HepG2 (cell line): ENCODE measurements at regions not wholly inside any gene's neighbourhood (a gene's known extent, or its start where the extent isn't known, plus 50 kb on each side); places are given as distances from the start of the nearest gene placed in this dataset.

ENCODE experiments used
- ATAC-seq: fragments of 200-7000 bp; cut with Tn5 transposase; 3 replicates; pipeline ENCODE4 v1.9.1; 2020; ENCODE audit warnings: mild to moderate bottlenecking, moderate library complexity
- BruUV-seq: library from RNA; stranded (reverse); fragments of 400-500 nt; replicated peaks from 2 replicates; lab custom pipeline; 2021; lab: Mats Ljungman, UMichigan
- CTCF ChIA-PET: fragments of 300-600 bp; formaldehyde crosslinking; extraction: SDS; loops from one replicate; lab custom pipeline; 2021; ENCODE audit warnings: low total read pairs, inconsistent platforms, low intra/inter-chr PET ratio; lab: Yijun Ruan, JAX
- POLR2A ChIA-PET: fragments of 350-600 bp; sonication (Branson Sonifier 250); formaldehyde crosslinking; loops from one replicate; lab custom pipeline; 2020; ENCODE audit warnings: antibody characterized with exemption, inconsistent platforms; lab: Yijun Ruan, JAX
- DNase-seq: peaks from one replicate; pipeline ENCODE4 v3.0.0-alpha.2; 2015; ENCODE audit warnings: low spot score
- FAIRE-seq: peaks from 3 replicates; lab custom pipeline; 2011; peaks lifted over from hg19 to GRCh38; lab: Jason Lieb, UNC
- H2AFZ ChIP-seq: one replicate; pipeline ENCODE4 v1.6.1; 2011; ENCODE audit warnings: low read length, inconsistent platforms
- H3K27ac ChIP-seq: fragments of 300-600 bp; 3 replicates; pipeline ENCODE4 v1.8.0; 2011; ENCODE audit warnings: mixed run types, mild to moderate bottlenecking, mixed read lengths, low read length, inconsistent platforms; ENCODE audit not compliant: insufficient read depth; ENCODE audit errors: extremely low read length
- H3K27me3 ChIP-seq, 2 experiments: fragments of 200-600 bp in 1 of 2; 2 replicates in 1 of 2; 3 replicates in 1 of 2; pipeline versions ENCODE4 v1.6.0 to v1.8.0; 2011; ENCODE audit warnings: low read length in 2 of 2, mild to moderate bottlenecking in 2 of 2, moderate library complexity in 2 of 2, inconsistent platforms in 1 of 2; ENCODE audit not compliant: insufficient read depth in 2 of 2, control insufficient read depth in 1 of 2
- H3K36me3 ChIP-seq, 2 experiments: fragments of 200-600 bp in 1 of 2; replicated peaks in 1 of 2; 2 replicates in 1 of 2; 3 replicates in 1 of 2; pipeline versions ENCODE4 v1.5.1 to v1.8.0; 2011; ENCODE audit warnings: low read length in 2 of 2, inconsistent platforms in 1 of 2; ENCODE audit not compliant: insufficient read depth in 2 of 2, control insufficient read depth in 1 of 2
- H3K4me1 ChIP-seq: 2 replicates; pipeline ENCODE4 v1.5.1; 2012; ENCODE audit warnings: low read length, inconsistent platforms; ENCODE audit not compliant: insufficient read depth
- H3K4me2 ChIP-seq: 2 replicates; pipeline ENCODE4 v1.6.0; 2011; ENCODE audit warnings: low read depth, low read length, inconsistent platforms
- H3K4me3 ChIP-seq, 3 experiments: fragments of 200-600 bp in 1 of 3; sonication (generic), shearing (Covaris generic) in 1 of 3; replicated peaks in 1 of 3; 2 replicates each; pipeline ENCODE4 v1.5.1; 2011 to 2016; ENCODE audit warnings: low read length in 3 of 3, inconsistent platforms in 2 of 3, low read depth in 2 of 3, mild to moderate bottlenecking in 2 of 3, control low read depth in 1 of 3, mixed read lengths in 1 of 3; ENCODE audit not compliant: insufficient read depth in 1 of 3
- H3K79me2 ChIP-seq: one replicate; pipeline ENCODE4 v1.6.1; 2011; ENCODE audit warnings: low read length, inconsistent platforms; ENCODE audit not compliant: insufficient read depth
- H3K9ac ChIP-seq: 2 replicates; pipeline ENCODE4 v1.6.0; 2011; ENCODE audit warnings: mild to moderate bottlenecking, low read depth, low read length, inconsistent platforms; ENCODE audit not compliant: insufficient read depth
- H3K9me3 ChIP-seq: 2 replicates; pipeline ENCODE4 v1.5.1; 2012; ENCODE audit warnings: mild to moderate bottlenecking, low read length
- H4K20me1 ChIP-seq: 2 replicates; pipeline ENCODE4 v1.6.0; 2011; ENCODE audit warnings: inconsistent platforms, mild to moderate bottlenecking, low read length, moderate library complexity; ENCODE audit not compliant: insufficient read depth
- ELF4 ChIP-seq: sonication (generic); formaldehyde crosslinking; IDR thresholded peaks from 2 replicates; pipeline ENCODE4 v1.5.0; 2020; ENCODE audit warnings: missing genetic modification reagents, mild to moderate bottlenecking, moderate library complexity, borderline replicate concordance
- FOXO4 ChIP-seq: sonication (generic); formaldehyde crosslinking; conservative IDR thresholded peaks from 2 replicates; pipeline ENCODE4 v1.8.1; 2023; ENCODE audit warnings: missing genetic modification reagents
- HNRNPK ChIP-seq: fragments of 200-400 bp; formaldehyde crosslinking; IDR thresholded peaks from 2 replicates; pipeline ENCODE4 v1.6.1; 2018; ENCODE audit warnings: low read length, low read depth, moderate library complexity, mild to moderate bottlenecking; ENCODE audit not compliant: poor library complexity, severe bottlenecking
- NFE2 ChIP-seq: sonication (generic); formaldehyde crosslinking; IDR thresholded peaks from 2 replicates; pipeline ENCODE4 v1.4.0; 2020; ENCODE audit warnings: missing genetic modification reagents
- SMARCC2 ChIP-seq: fragments of 450-650 bp; IDR thresholded peaks from 2 replicates; pipeline ENCODE4 v1.6.1; 2017; ENCODE audit warnings: antibody characterized with exemption, mild to moderate bottlenecking
- ZHX2 ChIP-seq, 2 experiments: sonication (generic) in 1 of 2; formaldehyde crosslinking in 1 of 2; IDR thresholded peaks; 2 replicates each; pipeline versions ENCODE4 v1.6.1 to v1.9.0; 2014 to 2022; ENCODE audit warnings: antibody characterized with exemption in 1 of 2, borderline replicate concordance in 1 of 2, inconsistent platforms in 1 of 2, low read depth in 1 of 2, missing genetic modification reagents in 1 of 2
- ZMYM4 ChIP-seq: sonication (generic); formaldehyde crosslinking; IDR thresholded peaks from 2 replicates; pipeline ENCODE4 v1.8.1; 2023; ENCODE audit warnings: mild to moderate bottlenecking, missing genetic modification reagents
- ZNF34 ChIP-seq: sonication (generic); formaldehyde crosslinking; IDR thresholded peaks from 2 replicates; pipeline ENCODE4 v1.4.0; 2020; ENCODE audit warnings: mild to moderate bottlenecking, missing genetic modification reagents, borderline replicate concordance
- ZNF407 ChIP-seq: sonication (generic); formaldehyde crosslinking; IDR thresholded peaks from one replicate; pipeline ENCODE4 v1.5.1; 2020; ENCODE audit warnings: mild to moderate bottlenecking, missing genetic modification reagents; ENCODE audit errors: not compliant biosample characterization
- WGBS: methylation state at CpG from one replicate; pipeline ENCODE4 v1.1.6; 2017; ENCODE audit warnings: low lambda C conversion rate; 5-methylcytosine and 5-hydroxymethylcytosine counted together
- in situ Hi-C: cut with HindIII; loops from 2 replicates; pipeline ENCODE4 v1.10.0; 2017; ENCODE audit warnings: low pct_unique_long_range_greater_than_20kb; ENCODE audit not compliant: extremely low pct_ligation_motif_present
- intact Hi-C: fragments of 100-400 bp; cut with micrococcal nuclease; formaldehyde crosslinking; loops from one replicate; pipeline ENCODE4 v1.10.0; 2022; ENCODE audit not compliant: unreplicated experiment

GRCh38 chr9:90296539-90296938 lies 346.1 kb downstream of the DIRAS2 start:
- Histone ChIP-seq H3K4me1 (no peaks in the 10 kb centered on the region), H2AFZ (no peak overlapping the region), H3K79me2 (no peaks in the 10 kb centered on the region), H3K36me3 (no peaks in the 10 kb centered on the region), H4K20me1 (no peaks in the 10 kb centered on the region), H3K27me3 (no peaks in the 10 kb centered on the region), H3K9ac (no peak overlapping the region), H3K4me2 (no peak overlapping the region), H3K9me3 (no peaks in the 10 kb centered on the region), H3K4me3 (no peak overlapping the region), H3K27ac (no peak overlapping the region)
- intact Hi-C loops (no loop called here), in situ Hi-C loops (no loop called here)
- WGBS = 35% methylated on average over 6 of the region's 6 CpGs
- ATAC-seq (no peak), DNase-seq (no peak), FAIRE-seq (no peak)
- CTCF ChIA-PET = no interaction called here
- POLR2A ChIA-PET = no interaction called here
- BruUV-seq = no TSS peak
- TF ChIP-seq FOXO4 (CRISPR knock-in tag) = no peak
- TF ChIP-seq HNRNPK = no peak
- no peak for TF ChIP-seq ELF4
- TF ChIP-seq ZMYM4 (CRISPR knock-in tag) = no peak
- TF ChIP-seq ZNF407 (CRISPR knock-in tag) = no peak
- TF ChIP-seq NFE2 (CRISPR knock-in tag) = no peak
- no peak for TF ChIP-seq ZHX2 (IDR thresholded peaks at IDR 0.05; ENCODE audit: low read depth)
- no peak for TF ChIP-seq ZHX2 (CRISPR knock-in tag; IDR thresholded peaks at IDR 0.05; ENCODE audit: borderline replicate concordance)
- TF ChIP-seq ZNF34 = no peak
- TF ChIP-seq SMARCC2 = no peak
